22Rv1 (cell line): ENCODE measurements at regions not wholly inside any gene's neighbourhood (a gene's known extent, or its start where the extent isn't known, plus 50 kb on each side); places are given as distances from the start of the nearest gene placed in this dataset.

Experiments used
- H3K27ac ChIP-seq: fragments of 450-650 bp; 2 replicates; pipeline ENCODE4 v1.5.1; 2017
- ZFX ChIP-seq: fragments of 450-650 bp; IDR thresholded peaks from 2 replicates; pipeline ENCODE4 v1.6.1; 2017; ENCODE audit warnings: antibody characterized with exemption, borderline replicate concordance
- TF ChIP-seq, protein P1 (sequence below): fragments of 450-650 bp; IDR thresholded peaks from 2 replicates; pipeline ENCODE4 v1.5.1; 2017; ENCODE audit warnings: mild to moderate bottlenecking

DNA sequence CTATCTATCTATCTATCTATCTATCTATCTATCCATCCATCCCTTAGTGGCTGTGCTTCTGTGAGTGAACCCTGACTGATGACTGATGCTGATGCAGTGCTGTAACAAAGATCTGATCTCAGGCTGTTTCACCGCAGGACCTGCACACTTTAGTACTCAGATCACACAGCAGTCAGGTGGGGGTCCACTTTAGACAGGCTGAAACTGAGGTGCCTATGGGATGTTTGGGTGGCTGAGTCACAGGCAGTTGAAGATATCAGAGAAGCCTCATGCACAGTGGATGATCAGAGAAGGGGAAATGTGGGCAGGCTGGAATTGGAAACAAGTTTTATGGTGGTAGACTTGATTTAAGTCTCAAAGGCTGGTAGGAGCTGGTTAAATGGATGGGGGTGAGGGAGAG, 156.4 kb downstream of the INSIG2 start:
- H3K27ac ChIP-seq: no peak overlapping the region
- TF ChIP-seq, protein P1, sequence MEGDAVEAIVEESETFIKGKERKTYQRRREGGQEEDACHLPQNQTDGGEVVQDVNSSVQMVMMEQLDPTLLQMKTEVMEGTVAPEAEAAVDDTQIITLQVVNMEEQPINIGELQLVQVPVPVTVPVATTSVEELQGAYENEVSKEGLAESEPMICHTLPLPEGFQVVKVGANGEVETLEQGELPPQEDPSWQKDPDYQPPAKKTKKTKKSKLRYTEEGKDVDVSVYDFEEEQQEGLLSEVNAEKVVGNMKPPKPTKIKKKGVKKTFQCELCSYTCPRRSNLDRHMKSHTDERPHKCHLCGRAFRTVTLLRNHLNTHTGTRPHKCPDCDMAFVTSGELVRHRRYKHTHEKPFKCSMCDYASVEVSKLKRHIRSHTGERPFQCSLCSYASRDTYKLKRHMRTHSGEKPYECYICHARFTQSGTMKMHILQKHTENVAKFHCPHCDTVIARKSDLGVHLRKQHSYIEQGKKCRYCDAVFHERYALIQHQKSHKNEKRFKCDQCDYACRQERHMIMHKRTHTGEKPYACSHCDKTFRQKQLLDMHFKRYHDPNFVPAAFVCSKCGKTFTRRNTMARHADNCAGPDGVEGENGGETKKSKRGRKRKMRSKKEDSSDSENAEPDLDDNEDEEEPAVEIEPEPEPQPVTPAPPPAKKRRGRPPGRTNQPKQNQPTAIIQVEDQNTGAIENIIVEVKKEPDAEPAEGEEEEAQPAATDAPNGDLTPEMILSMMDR: no peak
- TF ChIP-seq ZFX: no peak

DNA sequence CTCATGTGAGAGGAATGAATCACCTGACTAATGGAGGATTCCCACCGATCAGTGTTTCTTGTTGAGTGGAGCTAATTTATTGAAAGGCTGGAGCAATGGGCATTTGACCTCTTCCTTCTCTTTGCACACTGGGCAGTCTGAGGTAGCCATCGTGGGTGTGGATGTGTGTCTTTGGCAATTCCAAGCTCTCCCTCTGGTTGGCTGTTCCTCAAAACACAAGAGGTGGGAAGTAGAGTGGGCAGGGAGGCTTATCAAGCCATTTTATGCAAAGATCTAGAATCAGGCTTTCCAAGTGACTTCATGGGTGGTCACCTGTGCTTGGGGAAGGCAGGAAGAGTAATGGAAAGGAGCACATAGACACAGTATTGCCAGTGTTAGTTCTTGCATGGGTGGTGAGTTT, 154.8 kb downstream of the INSIG2 start:
- TF ChIP-seq ZFX: no peak
- TF ChIP-seq, protein P1: no peak
- H3K27ac ChIP-seq: no peak overlapping the region

DNA sequence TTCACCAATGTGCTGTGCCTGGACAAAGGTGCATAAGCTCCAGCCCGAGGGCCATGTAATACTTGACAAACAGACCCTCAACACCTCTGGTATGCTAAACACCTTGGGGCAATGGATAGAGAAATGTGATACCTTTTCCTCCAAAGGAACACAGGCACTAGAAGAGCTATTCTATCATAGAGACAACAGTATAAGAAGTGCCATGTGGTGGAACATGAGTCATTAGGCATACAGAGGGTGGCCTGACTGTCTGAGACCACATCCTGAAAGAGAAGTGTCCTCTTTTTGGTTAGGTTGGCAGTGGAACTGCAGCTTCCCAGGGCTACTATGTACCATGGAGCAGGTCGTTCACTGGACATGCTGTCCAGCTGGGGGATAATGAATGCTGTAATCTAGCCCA, 153.9 kb downstream of the INSIG2 start:
- TF ChIP-seq, protein P1: no peak
- no peak for TF ChIP-seq ZFX
- H3K27ac ChIP-seq: no peak overlapping the region

DNA sequence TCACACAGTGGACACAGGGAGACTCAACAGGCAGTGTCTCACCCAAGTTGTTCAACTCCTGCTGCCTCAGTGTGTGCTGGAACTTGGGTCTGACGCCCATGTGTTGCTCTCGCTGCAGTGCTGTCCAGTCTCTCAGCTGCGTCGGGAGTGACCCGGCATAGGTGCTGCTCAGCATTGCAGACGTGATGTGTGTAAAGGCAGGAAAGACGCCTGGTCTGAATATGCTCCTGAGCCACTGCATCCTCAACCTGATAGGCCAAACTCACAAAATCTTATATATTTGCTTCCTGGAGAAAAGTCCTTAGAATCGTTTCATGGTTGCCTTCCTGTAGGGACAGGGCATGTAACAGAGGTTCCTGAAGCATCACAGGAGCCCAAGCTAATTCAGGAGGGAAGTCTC, 152.9 kb downstream of the INSIG2 start:
- no peak overlapping the region for H3K27ac ChIP-seq
- TF ChIP-seq, protein P1: no peak
- TF ChIP-seq ZFX: no peak

DNA sequence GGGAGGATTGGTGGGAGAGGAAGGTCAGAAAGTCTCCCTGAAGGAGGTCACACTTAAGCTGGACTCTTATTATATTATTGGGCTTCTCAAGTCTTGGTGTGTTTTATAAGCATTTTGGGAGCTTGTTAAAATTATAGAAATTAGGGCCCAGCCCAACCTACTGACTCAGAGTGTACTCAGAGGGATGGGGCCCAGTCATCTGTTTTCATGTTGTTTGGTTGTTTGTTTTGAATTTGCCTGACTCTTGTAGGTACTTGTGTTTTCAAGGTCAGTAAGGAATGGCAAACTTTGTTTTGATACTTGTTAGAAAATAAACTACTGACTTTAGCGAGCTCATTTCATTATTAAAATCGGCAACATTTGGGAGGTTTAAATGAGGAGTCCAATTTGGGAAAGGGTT, 152.0 kb downstream of the INSIG2 start:
- TF ChIP-seq, protein P1: no peak
- no peak for TF ChIP-seq ZFX
- no peak overlapping the region for H3K27ac ChIP-seq

DNA sequence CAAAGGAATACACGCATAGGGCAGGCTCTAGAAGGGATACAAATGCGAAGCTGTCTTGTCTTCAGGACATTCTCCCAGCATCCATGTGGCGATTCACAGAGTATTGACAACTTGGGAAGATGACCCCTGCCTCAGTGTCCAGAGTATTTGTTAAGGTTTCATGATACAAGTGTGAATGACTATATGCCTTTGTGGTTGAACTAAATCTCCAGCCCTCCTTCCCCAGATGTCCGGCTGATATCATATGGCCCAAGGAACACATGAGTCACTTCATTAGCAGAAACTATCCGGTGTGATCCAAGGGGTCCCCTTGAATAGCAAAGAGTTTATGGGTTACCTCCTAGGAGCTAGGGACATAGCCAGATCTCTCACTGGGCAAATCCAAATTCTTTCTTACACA, 151.0 kb downstream of the INSIG2 start:
- TF ChIP-seq, protein P1: no peak
- TF ChIP-seq ZFX: no peak
- no peak overlapping the region for H3K27ac ChIP-seq

DNA sequence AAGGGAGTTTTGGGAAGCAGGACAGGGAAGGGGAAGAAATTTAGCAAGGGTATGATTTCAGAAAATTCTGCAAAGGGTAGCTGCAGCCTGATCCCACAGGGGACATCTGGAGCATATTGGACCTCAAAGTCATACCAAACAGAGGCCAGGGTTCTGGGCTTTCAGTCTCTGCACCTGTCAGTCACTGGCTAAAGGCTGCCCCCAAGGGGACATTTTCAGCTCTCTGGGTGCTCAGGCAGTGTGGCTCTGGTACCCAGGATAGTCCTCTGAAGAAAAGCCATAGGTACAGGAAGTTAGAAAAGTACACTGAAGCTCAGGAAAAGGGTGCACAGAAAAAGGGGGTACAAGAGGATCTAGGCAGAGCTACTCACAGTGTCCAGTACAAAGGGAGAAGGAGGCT, 149.2 kb downstream of the INSIG2 start:
- no peak overlapping the region for H3K27ac ChIP-seq
- TF ChIP-seq, protein P1: no peak
- TF ChIP-seq ZFX: no peak

DNA sequence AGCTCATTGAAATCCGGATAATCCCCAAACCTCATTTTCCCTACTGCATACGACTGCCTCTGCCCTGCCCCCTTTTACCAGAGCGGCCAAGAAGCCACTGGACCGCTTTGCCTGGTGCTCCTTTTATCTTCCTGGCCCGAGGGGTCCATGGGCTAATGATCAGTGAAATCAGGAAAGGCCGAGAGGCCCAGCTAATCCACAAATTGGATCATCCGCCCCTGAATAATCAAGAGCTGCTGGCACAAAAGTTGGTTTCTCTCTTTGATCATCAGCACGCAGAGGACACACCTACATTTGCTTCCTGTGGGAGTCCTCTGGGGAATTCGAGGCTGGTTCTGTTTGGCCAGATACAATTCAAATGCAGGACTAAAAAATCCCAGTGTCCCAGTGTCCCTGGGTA, 144.5 kb downstream of the INSIG2 start:
- TF ChIP-seq, protein P1: no peak
- TF ChIP-seq ZFX: no peak

More for the DNA sequence above, 144.5 kb downstream of the INSIG2 start:
- no peak overlapping the region for H3K27ac ChIP-seq
